NCI-H1417 (cell line): ENCODE measurements at regions not wholly inside any gene's neighbourhood (a gene's known extent, or its start where the extent isn't known, plus 50 kb on each side); places are given as distances from the start of the nearest gene placed in this dataset.
A peak's percentile ranks its signal among the peaks of the same experiment; 100 is the strongest.
"Not testable (repeated sequence)": the region's sequence is repeated elsewhere in the genome, so short reads cannot be mapped to it uniquely, and the experiment has no call there.

Experiments used
- DNase-seq, 3 experiments: peaks; one replicate each; lab custom pipeline; 2025; lab: John Stamatoyannopoulos, UW

- DNase-seq = no peak
Measured at GRCh38 chr13:65504213-65504612, 1725.9 kb downstream of the PCDH9 start.

GRCh38 chr13:65500481-65500880, 1729.7 kb downstream of the PCDH9 start:
- DNase-seq = no peak

- no peak for DNase-seq
Measured at GRCh38 chr13:65499256-65499655, 1730.9 kb downstream of the PCDH9 start.

- no peak for DNase-seq
Measured at GRCh38 chr13:65497265-65497664, 1732.9 kb downstream of the PCDH9 start.

GRCh38 chr13:65490725-65491124, 1739.4 kb downstream of the PCDH9 start:
- not testable (repeated sequence) for DNase-seq

- no peak for DNase-seq
Measured at GRCh38 chr13:65488606-65489005, 1741.5 kb downstream of the PCDH9 start.

- no peak for DNase-seq
Measured at GRCh38 chr13:65479692-65480091, 1750.4 kb downstream of the PCDH9 start.

GRCh38 chr13:65473196-65473595, 1756.9 kb downstream of the PCDH9 start:
- peak in 1 of 3 experiments; percentile 56 for DNase-seq

- DNase-seq = peak in 1 of 3 experiments; percentile 42
Measured at GRCh38 chr13:65472336-65472735, 1757.8 kb downstream of the PCDH9 start.

GRCh38 chr13:65470781-65471180, 1759.4 kb downstream of the PCDH9 start:
- DNase-seq = no peak

- DNase-seq = no peak
Measured at GRCh38 chr13:65468628-65469027, 1761.5 kb downstream of the PCDH9 start.

- DNase-seq = no peak
Measured at GRCh38 chr13:65461590-65461989, 1768.5 kb downstream of the PCDH9 start.

- DNase-seq = no peak
Measured at GRCh38 chr13:65460136-65460535, 1770.0 kb downstream of the PCDH9 start.

GRCh38 chr13:65456150-65456912, 1773.8 kb downstream of the PCDH9 start:
- DNase-seq = peak in 1 of 3 experiments; percentile 64

- no peak for DNase-seq
Measured at GRCh38 chr13:65454403-65454802, 1775.7 kb downstream of the PCDH9 start.

GRCh38 chr13:65453982-65454381, 1776.2 kb downstream of the PCDH9 start:
- DNase-seq = peak in 1 of 3 experiments; percentile 37

GRCh38 chr13:65445340-65445739, 1784.8 kb downstream of the PCDH9 start:
- DNase-seq = no peak

- no peak for DNase-seq
Measured at GRCh38 chr13:65435590-65435989, 1794.5 kb downstream of the PCDH9 start.

GRCh38 chr13:65417953-65418352, 1812.2 kb downstream of the PCDH9 start:
- DNase-seq = peak in 1 of 3 experiments; percentile 56

- DNase-seq = no peak
Measured at GRCh38 chr13:65416784-65417183, 1813.4 kb downstream of the PCDH9 start.

GRCh38 chr13:65414187-65414586, 1815.9 kb downstream of the PCDH9 start:
- DNase-seq = no peak

GRCh38 chr13:65411521-65411920, 1818.6 kb downstream of the PCDH9 start:
- DNase-seq = no peak

GRCh38 chr13:65410791-65411190, 1819.3 kb downstream of the PCDH9 start:
- no peak for DNase-seq

GRCh38 chr13:65401315-65401714, 1828.8 kb downstream of the PCDH9 start:
- DNase-seq = no peak
